ENCODE measurements at regions not wholly inside any gene's neighbourhood (a gene's known extent, or its start where the extent isn't known, plus 50 kb on each side); places are given as distances from the start of the nearest gene placed in this dataset.

DNA sequence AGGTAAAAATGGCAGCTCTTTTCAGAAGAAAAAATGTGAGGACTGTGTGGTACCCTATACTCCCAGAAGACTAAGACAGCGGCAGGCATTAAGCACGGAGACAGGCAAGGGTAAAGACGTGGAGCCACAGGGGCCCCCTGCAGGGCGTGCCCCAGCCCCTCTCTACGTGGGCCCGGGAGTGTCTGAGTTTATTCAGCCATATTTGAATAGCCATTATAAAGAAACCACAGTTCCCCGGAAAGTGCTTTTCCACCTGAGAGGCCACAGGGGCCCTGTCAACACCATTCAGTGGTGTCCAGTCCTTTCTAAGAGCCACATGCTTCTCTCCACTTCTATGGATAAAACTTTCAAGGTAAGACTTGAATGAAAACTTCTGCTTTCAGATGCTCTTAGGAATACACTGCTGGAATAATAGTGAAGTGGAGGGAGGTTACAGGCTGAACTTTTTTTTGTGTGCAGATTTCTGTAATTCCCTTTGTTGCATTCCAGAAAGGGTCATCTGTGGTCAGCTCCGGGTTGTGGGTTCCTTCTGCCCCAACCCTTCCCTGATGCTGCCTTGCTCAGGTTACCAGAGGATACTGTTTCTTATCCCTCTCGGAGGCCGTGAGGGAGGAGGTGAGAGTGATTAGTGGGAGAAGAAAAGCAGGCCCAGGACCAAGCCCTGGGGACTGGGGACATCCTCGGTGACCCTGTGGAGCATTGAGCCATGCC is 58.4 kb downstream of the SLC25A47 start:
- TF ChIP-seq, protein P1, sequence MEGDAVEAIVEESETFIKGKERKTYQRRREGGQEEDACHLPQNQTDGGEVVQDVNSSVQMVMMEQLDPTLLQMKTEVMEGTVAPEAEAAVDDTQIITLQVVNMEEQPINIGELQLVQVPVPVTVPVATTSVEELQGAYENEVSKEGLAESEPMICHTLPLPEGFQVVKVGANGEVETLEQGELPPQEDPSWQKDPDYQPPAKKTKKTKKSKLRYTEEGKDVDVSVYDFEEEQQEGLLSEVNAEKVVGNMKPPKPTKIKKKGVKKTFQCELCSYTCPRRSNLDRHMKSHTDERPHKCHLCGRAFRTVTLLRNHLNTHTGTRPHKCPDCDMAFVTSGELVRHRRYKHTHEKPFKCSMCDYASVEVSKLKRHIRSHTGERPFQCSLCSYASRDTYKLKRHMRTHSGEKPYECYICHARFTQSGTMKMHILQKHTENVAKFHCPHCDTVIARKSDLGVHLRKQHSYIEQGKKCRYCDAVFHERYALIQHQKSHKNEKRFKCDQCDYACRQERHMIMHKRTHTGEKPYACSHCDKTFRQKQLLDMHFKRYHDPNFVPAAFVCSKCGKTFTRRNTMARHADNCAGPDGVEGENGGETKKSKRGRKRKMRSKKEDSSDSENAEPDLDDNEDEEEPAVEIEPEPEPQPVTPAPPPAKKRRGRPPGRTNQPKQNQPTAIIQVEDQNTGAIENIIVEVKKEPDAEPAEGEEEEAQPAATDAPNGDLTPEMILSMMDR (IDR thresholded peaks at IDR 0.05; ENCODE audit: unreplicated experiment), result no peak
- DNase-seq (ENCODE audit: unreplicated experiment), result no peak
- no peaks in the 10 kb centered on the region for H3K9me3 Mint-ChIP-seq (ENCODE audit: unreplicated experiment)
- no peaks in the 10 kb centered on the region for H3K27me3 Mint-ChIP-seq (ENCODE audit: insufficient read depth, unreplicated experiment)
- H3K27ac Mint-ChIP-seq (ENCODE audit: low read depth, unreplicated experiment), result no peak overlapping the region
- intact Hi-C loops (cut with micrococcal nuclease), result loop anchor here (10.0 kb wide), 1 partner anchor 153 kb away; no protein-coding TSS in a partner anchor
- no TSS peak for BruUV-seq (replicated peaks)
- peaks cover 15% of the 10 kb centered on the region for H3K36me3 Mint-ChIP-seq (ENCODE audit: insufficient read depth, unreplicated experiment)
- POLR2A ChIA-PET, result no interaction called here
- H3K4me3 Mint-ChIP-seq (ENCODE audit: unreplicated experiment), result no peak overlapping the region
- H3K4me1 Mint-ChIP-seq (ENCODE audit: insufficient read depth, unreplicated experiment), result peaks cover 24% of the 10 kb centered on the region
- CTCF ChIA-PET, result interaction anchor here (0.5 to 7.6 kb wide), 6 partner anchors 26 to 1864 kb away, joined by 3 to 103 read pairs (median 4); no protein-coding TSS in a partner anchor

DNA sequence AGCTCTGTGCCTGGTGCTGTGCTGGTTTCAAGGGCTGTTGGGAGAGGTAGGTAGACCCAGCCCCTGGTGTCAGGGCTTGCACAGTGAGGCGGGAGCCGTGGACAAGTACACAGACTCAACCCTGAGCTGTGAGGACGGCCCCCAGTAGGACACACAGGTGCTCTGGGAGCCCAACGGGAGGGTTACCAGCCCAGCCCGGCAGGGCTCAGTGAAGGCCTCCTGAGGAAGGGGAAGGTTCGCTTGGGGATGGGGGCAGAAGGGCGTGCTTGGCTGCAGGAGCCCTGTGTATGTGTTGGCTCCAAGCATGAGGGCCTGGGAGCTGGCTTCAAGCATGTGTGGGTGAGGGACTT is 58.9 kb downstream of the SLC25A47 start:
- Mint-ChIP-seq H3K4me3 (ENCODE audit: unreplicated experiment) (no peak overlapping the region), H3K4me1 (ENCODE audit: insufficient read depth, unreplicated experiment) (peaks cover 24% of the 10 kb centered on the region), H3K36me3 (ENCODE audit: insufficient read depth, unreplicated experiment) (peaks cover 15% of the 10 kb centered on the region), H3K9me3 (ENCODE audit: unreplicated experiment) (no peaks in the 10 kb centered on the region), H3K27me3 (ENCODE audit: insufficient read depth, unreplicated experiment) (no peaks in the 10 kb centered on the region), H3K27ac (ENCODE audit: low read depth, unreplicated experiment) (no peak overlapping the region)
- DNase-seq (ENCODE audit: unreplicated experiment), result no peak
- CTCF ChIA-PET, result interaction anchor here (0.5 to 7.6 kb wide), 12 partner anchors 21 to 1863 kb away, joined by 3 to 103 read pairs (median 5); no protein-coding TSS in a partner anchor
- POLR2A ChIA-PET, result interaction anchor here (0.6 kb wide), 1 partner anchor 475 kb away, joined by 4 read pairs; no protein-coding TSS in a partner anchor
- intact Hi-C loops (cut with micrococcal nuclease), result loop anchor here (10.0 kb wide), 1 partner anchor 153 kb away; no protein-coding TSS in a partner anchor
- no TSS peak for BruUV-seq (replicated peaks)
- TF ChIP-seq, protein P1 (IDR thresholded peaks at IDR 0.05; ENCODE audit: unreplicated experiment), result no peak

DNA sequence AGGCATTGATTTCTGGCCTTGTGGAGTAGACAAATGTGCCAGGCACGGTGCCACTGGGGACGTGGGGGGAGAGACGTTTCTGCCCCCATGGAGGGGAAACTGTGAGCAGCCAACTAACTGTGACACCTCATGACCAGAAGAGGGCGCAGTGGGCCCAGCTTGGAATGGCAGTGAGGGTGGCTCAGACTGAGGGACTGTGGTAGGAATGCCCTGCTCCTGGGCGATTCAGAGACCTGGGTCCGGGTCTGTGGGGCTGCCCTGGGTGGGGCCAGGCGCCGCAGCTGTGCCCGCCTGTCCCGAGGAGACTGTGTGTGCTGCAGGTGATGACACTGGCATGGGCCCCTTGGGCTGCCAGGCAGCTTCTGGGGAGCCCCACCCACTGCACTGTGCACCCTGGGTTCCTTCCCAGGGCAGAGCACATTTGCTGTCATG is 60.6 kb downstream of the SLC25A47 start:
- H3K36me3 Mint-ChIP-seq (ENCODE audit: insufficient read depth, unreplicated experiment), result peaks cover 15% of the 10 kb centered on the region

DNA sequence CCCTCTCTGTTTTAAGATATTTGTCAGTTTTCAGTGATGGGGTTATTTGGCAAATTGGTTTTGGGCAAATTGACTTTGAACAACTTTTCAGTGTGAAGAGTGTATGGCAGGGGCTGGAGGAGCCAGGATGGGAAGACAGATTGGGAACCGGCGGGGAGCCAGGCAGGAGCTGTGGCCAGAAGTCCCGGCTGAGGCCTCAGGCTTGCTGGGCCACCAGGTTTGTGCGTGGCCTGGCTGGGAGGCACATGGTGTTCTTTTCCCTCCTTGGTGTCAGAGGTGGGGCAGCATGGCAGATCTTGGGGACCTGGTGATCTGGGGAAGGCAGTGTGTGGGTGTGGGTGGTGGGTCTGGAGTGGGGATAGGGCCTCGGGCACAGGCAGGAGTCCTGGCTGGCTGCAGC is 61.1 kb downstream of the SLC25A47 start:
- Mint-ChIP-seq H3K27ac (ENCODE audit: low read depth, unreplicated experiment) (no peak overlapping the region), H3K27me3 (ENCODE audit: insufficient read depth, unreplicated experiment) (no peaks in the 10 kb centered on the region), H3K36me3 (ENCODE audit: insufficient read depth, unreplicated experiment) (peaks cover 15% of the 10 kb centered on the region), H3K9me3 (ENCODE audit: unreplicated experiment) (no peaks in the 10 kb centered on the region), H3K4me1 (ENCODE audit: insufficient read depth, unreplicated experiment) (peaks cover 29% of the 10 kb centered on the region), H3K4me3 (ENCODE audit: unreplicated experiment) (no peak overlapping the region)
- TF ChIP-seq, protein P1 (IDR thresholded peaks at IDR 0.05; ENCODE audit: unreplicated experiment), result no peak
- no peak for DNase-seq (ENCODE audit: unreplicated experiment)
- ChIA-PET POLR2A (interaction anchor here (0.8 to 1.9 kb wide), 4 partner anchors 7 to 264 kb away, joined by 3 to 6 read pairs (median 4); no protein-coding TSS in a partner anchor), CTCF (interaction anchor here (0.5 to 7.6 kb wide), 29 partner anchors 11 to 1280 kb away, joined by 3 to 103 read pairs (median 6); no protein-coding TSS in a partner anchor)
- intact Hi-C loops (cut with micrococcal nuclease), result loop anchor here (2.0 to 10.0 kb wide), 3 partner anchors 33 to 517 kb away; no protein-coding TSS in a partner anchor
- no TSS peak for BruUV-seq (replicated peaks)

More for the DNA sequence above, 60.6 kb downstream of the SLC25A47 start:
- intact Hi-C loops (cut with micrococcal nuclease), result loop anchor here (2.0 to 10.0 kb wide), 3 partner anchors 33 to 517 kb away; no protein-coding TSS in a partner anchor
- Mint-ChIP-seq H3K9me3 (ENCODE audit: unreplicated experiment) (no peaks in the 10 kb centered on the region), H3K4me1 (ENCODE audit: insufficient read depth, unreplicated experiment) (peaks cover 29% of the 10 kb centered on the region), H3K27ac (ENCODE audit: low read depth, unreplicated experiment) (no peak overlapping the region), H3K4me3 (ENCODE audit: unreplicated experiment) (no peak overlapping the region), H3K27me3 (ENCODE audit: insufficient read depth, unreplicated experiment) (no peaks in the 10 kb centered on the region)
- ChIA-PET CTCF (interaction anchor here (0.5 to 7.6 kb wide), 15 partner anchors 12 to 1245 kb away, joined by 3 to 103 read pairs (median 8); no protein-coding TSS in a partner anchor), POLR2A (interaction anchor here (0.7 to 1.9 kb wide), 2 partner anchors 262 to 1091 kb away, joined by 3 to 6 read pairs; no protein-coding TSS in a partner anchor)
- TF ChIP-seq, protein P1 (IDR thresholded peaks at IDR 0.05; ENCODE audit: unreplicated experiment), result peak; percentile 69
- no TSS peak for BruUV-seq (replicated peaks)
- peak; percentile 77 for DNase-seq (ENCODE audit: unreplicated experiment)
